CD14-positive monocyte (primary cell): ENCODE measurements at regions not wholly inside any gene's neighbourhood (a gene's known extent, or its start where the extent isn't known, plus 50 kb on each side); places are given as distances from the start of the nearest gene placed in this dataset.

Experiments used
- DNase-seq, 3 donors: peaks; one replicate each; pipeline ENCODE4 v3.0.0-alpha.2; 2011 to 2022
- H2AFZ ChIP-seq: 2 replicates; pipeline ENCODE4 v1.6.0; 2012; ENCODE audit warnings: mild to moderate bottlenecking, low read depth, low read length, inconsistent platforms; ENCODE audit not compliant: insufficient read depth, poor library complexity, severe bottlenecking
- H3K27ac ChIP-seq, 2 donors: 1 replicate in 1 of 2; 2 replicates in 1 of 2; pipeline ENCODE4 v1.5.1; 2012 to 2013; ENCODE audit warnings: low read length in 2 of 2, control low read depth in 1 of 2, inconsistent platforms in 1 of 2, low read depth in 1 of 2, mild to moderate bottlenecking in 1 of 2
- H3K27me3 ChIP-seq, 2 donors: one replicate each; pipeline versions ENCODE4 v1.6.0 to v1.6.1; 2011 to 2013; ENCODE audit warnings: low read length in 2 of 2; ENCODE audit not compliant: control insufficient read depth in 2 of 2, insufficient read depth in 2 of 2
- H3K36me3 ChIP-seq, 2 donors: replicated peaks in 1 of 2; 1 replicate in 1 of 2; 2 replicates in 1 of 2; pipeline versions ENCODE4 v1.5.1 to v1.6.1; 2012 to 2013; ENCODE audit warnings: low read length in 2 of 2, control low read depth in 1 of 2, inconsistent platforms in 1 of 2, mild to moderate bottlenecking in 1 of 2; ENCODE audit not compliant: insufficient read depth in 2 of 2, control insufficient read depth in 1 of 2
- H3K4me1 ChIP-seq, 2 donors: 1 replicate in 1 of 2; 2 replicates in 1 of 2; pipeline versions ENCODE4 v1.5.1 to v1.6.1; 2012 to 2013; ENCODE audit warnings: low read length in 2 of 2, control low read depth in 1 of 2, inconsistent platforms in 1 of 2, mild to moderate bottlenecking in 1 of 2, moderate library complexity in 1 of 2; ENCODE audit not compliant: insufficient read depth in 2 of 2, control insufficient read depth in 1 of 2
- H3K4me2 ChIP-seq: replicated peaks from 2 replicates; pipeline ENCODE3; 2012; ENCODE audit warnings: low read length, moderate library complexity, mild to moderate bottlenecking; ENCODE audit not compliant: poor library complexity, severe bottlenecking; ENCODE audit errors: extremely low read depth
- H3K4me3 ChIP-seq, 3 experiments: fragments of 200-600 bp in 1 of 3; sonication (generic) in 1 of 3; replicated peaks in 1 of 3; 1 replicate in 2 of 3; 2 replicates in 1 of 3; pipeline ENCODE4 v1.5.1; 2011 to 2013; ENCODE audit warnings: low read length in 3 of 3, mild to moderate bottlenecking in 3 of 3, control low read depth in 2 of 3, low read depth in 2 of 3, inconsistent platforms in 1 of 3, moderate library complexity in 1 of 3
- H3K79me2 ChIP-seq: 2 replicates; pipeline ENCODE4 v1.6.0; 2012; ENCODE audit warnings: mild to moderate bottlenecking, control low read depth, inconsistent platforms, low read length, moderate library complexity; ENCODE audit not compliant: insufficient read depth
- H3K9ac ChIP-seq: 2 replicates; pipeline ENCODE4 v1.6.0; 2017; ENCODE audit warnings: low read length, mild to moderate bottlenecking; ENCODE audit not compliant: insufficient read depth, poor library complexity, severe bottlenecking
- H3K9me3 ChIP-seq, 2 donors: replicated peaks in 1 of 2; 1 replicate in 1 of 2; 2 replicates in 1 of 2; pipeline versions ENCODE4 v1.5.1 to v1.6.1; 2012 to 2013; ENCODE audit warnings: low read length in 2 of 2, control low read depth in 1 of 2; ENCODE audit not compliant: control insufficient read depth in 1 of 2, insufficient read depth in 1 of 2
- H4K20me1 ChIP-seq: 2 replicates; pipeline ENCODE4 v1.6.0; 2012; ENCODE audit warnings: mild to moderate bottlenecking, low read length, control low read depth, moderate library complexity; ENCODE audit not compliant: insufficient read depth
- H3K27ac Mint-ChIP-seq, 7 donors: one replicate each; pipeline ENCODE4 v1.8.0; 2020; ENCODE audit warnings: mild to moderate bottlenecking in 7 of 7, mixed read lengths in 7 of 7, moderate library complexity in 6 of 7, inconsistent platforms in 2 of 7
- H3K27me3 Mint-ChIP-seq, 3 donors: one replicate each; pipeline ENCODE4 v1.8.0; 2021 to 2022; ENCODE audit warnings: low read depth in 3 of 3, mild to moderate bottlenecking in 3 of 3, mixed read lengths in 3 of 3, moderate library complexity in 3 of 3, inconsistent platforms in 1 of 3
- H3K36me3 Mint-ChIP-seq, 2 donors: one replicate each; pipeline ENCODE4 v1.8.0; 2020; ENCODE audit warnings: mixed read lengths in 2 of 2, inconsistent platforms in 1 of 2, mild to moderate bottlenecking in 1 of 2
- H3K4me1 Mint-ChIP-seq: one replicate; pipeline ENCODE4 v1.8.0; 2020; ENCODE audit warnings: mild to moderate bottlenecking, mixed read lengths
- H3K4me3 Mint-ChIP-seq, 2 donors: one replicate each; pipeline ENCODE4 v1.8.0; 2020; ENCODE audit warnings: mild to moderate bottlenecking in 2 of 2, mixed read lengths in 2 of 2, moderate library complexity in 1 of 2
- H3K9me3 Mint-ChIP-seq, 7 donors: one replicate each; pipeline ENCODE4 v1.8.0; 2020 to 2022; ENCODE audit warnings: mixed read lengths in 7 of 7, mild to moderate bottlenecking in 6 of 7, moderate library complexity in 6 of 7, inconsistent platforms in 2 of 7
- WGBS: methylation state at CpG from one replicate; pipeline ENCODE4 v1.1.5; 2013; ENCODE audit warnings: missing lambda C conversion rate; ENCODE audit not compliant: insufficient coverage; 5-methylcytosine and 5-hydroxymethylcytosine counted together
- intact Hi-C, 2 donors: fragments of 100-400 bp; cut with micrococcal nuclease; formaldehyde crosslinking; loops; one replicate each; pipeline versions ENCODE4 v1.15.0 to v1.15.1; 2023
- TF ChIP-seq, protein P1 (sequence below): fragments of 200-600 bp; IDR thresholded peaks from one replicate; pipeline ENCODE4 v1.8.0; 2022; ENCODE audit warnings: antibody characterized with exemption, mild to moderate bottlenecking

GRCh38 chr1:83807231-83807630 lies 191.7 kb downstream of the TTLL7 start:
- Histone ChIP-seq H3K9me3 (no peaks in the 10 kb centered on the region), H3K27ac (no peak overlapping the region), H3K4me3 (no peak overlapping the region), H3K27me3 (no peaks in the 10 kb centered on the region), H3K36me3 (no peaks in the 10 kb centered on the region), H4K20me1 (no peaks in the 10 kb centered on the region), H3K9ac (no peak overlapping the region), H3K4me1 (no peaks in the 10 kb centered on the region), H3K4me2 (no peak overlapping the region), H3K79me2 (no peaks in the 10 kb centered on the region), H2AFZ (no peak overlapping the region)
- Mint-ChIP-seq H3K9me3 (peaks cover 0 to 6% (median 0%) of the 10 kb centered on the region in 7 donors), H3K4me3 (no peak overlapping the region), H3K27ac (no peak overlapping the region), H3K27me3 (peaks cover 0 to 2% (median 0%) of the 10 kb centered on the region in 3 donors), H3K36me3 (no peaks in the 10 kb centered on the region), H3K4me1 (peaks cover 4% of the 10 kb centered on the region)
- TF ChIP-seq, protein P1, sequence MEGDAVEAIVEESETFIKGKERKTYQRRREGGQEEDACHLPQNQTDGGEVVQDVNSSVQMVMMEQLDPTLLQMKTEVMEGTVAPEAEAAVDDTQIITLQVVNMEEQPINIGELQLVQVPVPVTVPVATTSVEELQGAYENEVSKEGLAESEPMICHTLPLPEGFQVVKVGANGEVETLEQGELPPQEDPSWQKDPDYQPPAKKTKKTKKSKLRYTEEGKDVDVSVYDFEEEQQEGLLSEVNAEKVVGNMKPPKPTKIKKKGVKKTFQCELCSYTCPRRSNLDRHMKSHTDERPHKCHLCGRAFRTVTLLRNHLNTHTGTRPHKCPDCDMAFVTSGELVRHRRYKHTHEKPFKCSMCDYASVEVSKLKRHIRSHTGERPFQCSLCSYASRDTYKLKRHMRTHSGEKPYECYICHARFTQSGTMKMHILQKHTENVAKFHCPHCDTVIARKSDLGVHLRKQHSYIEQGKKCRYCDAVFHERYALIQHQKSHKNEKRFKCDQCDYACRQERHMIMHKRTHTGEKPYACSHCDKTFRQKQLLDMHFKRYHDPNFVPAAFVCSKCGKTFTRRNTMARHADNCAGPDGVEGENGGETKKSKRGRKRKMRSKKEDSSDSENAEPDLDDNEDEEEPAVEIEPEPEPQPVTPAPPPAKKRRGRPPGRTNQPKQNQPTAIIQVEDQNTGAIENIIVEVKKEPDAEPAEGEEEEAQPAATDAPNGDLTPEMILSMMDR, result no peak
- intact Hi-C loops, result no loop called here
- WGBS, result no CpG with 5 or more reads among the region's 1 CpG
- DNase-seq, result no peak

- Histone ChIP-seq H2AFZ (no peak overlapping the region), H3K36me3 (no peaks in the 10 kb centered on the region), H3K9ac (no peak overlapping the region), H3K4me2 (no peak overlapping the region), H3K4me3 (no peak overlapping the region), H3K27ac (no peak overlapping the region), H3K4me1 (no peaks in the 10 kb centered on the region), H3K27me3 (no peaks in the 10 kb centered on the region), H4K20me1 (no peaks in the 10 kb centered on the region), H3K9me3 (no peaks in the 10 kb centered on the region), H3K79me2 (no peaks in the 10 kb centered on the region)
- no peak for DNase-seq
- H3K27me3 Mint-ChIP-seq, result peaks cover 0 to 2% (median 2%) of the 10 kb centered on the region in 3 donors
- no peak overlapping the region for H3K27ac Mint-ChIP-seq
- 94% methylated on average over 2 of the region's 4 CpGs for WGBS
- H3K9me3 Mint-ChIP-seq, result peaks cover 0 to 6% (median 0%) of the 10 kb centered on the region in 7 donors
- TF ChIP-seq, protein P1, result no peak
- peaks cover 4% of the 10 kb centered on the region for H3K4me1 Mint-ChIP-seq
- H3K4me3 Mint-ChIP-seq, result no peak overlapping the region
- H3K36me3 Mint-ChIP-seq, result no peaks in the 10 kb centered on the region
- intact Hi-C loops, result no loop called here
Observed at GRCh38 chr1:83805921-83806320, 193.0 kb downstream of the TTLL7 start.
